CMK (cell line): ENCODE measurements at regions not wholly inside any gene's neighbourhood (a gene's known extent, or its start where the extent isn't known, plus 50 kb on each side); places are given as distances from the start of the nearest gene placed in this dataset.
"Not testable (repeated sequence)": the region's sequence is repeated elsewhere in the genome, so short reads cannot be mapped to it uniquely, and the experiment has no call there.

Experiments
- DNase-seq: peaks from one replicate; pipeline ENCODE4 v3.0.0-alpha.2; 2010; ENCODE audit warnings: low read depth

GRCh38 chr5:106698169-106698568 lies 972.6 kb downstream of the EFNA5 start:
- no peak for DNase-seq

DNA sequence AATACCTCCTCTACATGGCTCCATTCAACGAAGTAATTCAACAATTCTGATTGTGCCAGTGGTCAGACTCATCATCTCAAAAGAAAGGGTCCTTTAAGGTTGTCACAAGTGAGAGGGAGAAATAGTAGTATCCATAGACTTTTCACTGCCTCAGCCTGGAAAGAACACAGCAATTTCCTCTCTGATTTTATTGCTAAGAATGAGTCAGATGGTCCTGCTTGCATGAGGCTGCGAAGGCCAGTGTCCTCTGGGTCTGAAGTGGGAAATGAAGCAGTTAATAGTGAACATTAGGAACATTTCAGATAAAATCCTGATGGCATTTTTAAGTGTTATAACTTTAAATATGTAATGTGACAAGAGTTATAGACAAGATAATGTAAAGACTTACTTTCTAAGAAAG lies 979.0 kb downstream of the EFNA5 start:
- no peak for DNase-seq

DNA sequence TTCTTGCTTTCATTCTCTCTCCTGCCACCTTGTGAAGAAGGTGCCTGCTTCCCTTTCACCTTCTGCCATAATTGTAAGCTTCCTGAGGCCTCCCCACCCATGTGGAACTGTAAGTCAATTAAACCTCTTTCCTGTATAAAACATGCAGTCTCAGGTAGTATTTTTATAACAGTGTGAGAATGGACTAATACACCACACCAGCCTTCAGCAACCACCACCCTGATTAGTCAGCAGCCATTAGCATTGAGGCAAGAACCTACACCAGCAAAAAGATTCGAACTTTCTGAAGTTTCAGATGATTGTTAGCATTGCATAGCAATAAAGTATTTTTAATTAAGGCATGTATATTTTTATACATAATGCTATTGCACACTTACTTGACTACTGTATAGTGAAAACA lies 980.2 kb downstream of the EFNA5 start:
- no peak for DNase-seq

- DNase-seq, result no peak
Observed at GRCh38 chr5:106680330-106680729, 990.4 kb downstream of the EFNA5 start.

- DNase-seq, result no peak
Observed at GRCh38 chr5:106677057-106677456, 993.7 kb downstream of the EFNA5 start.

- no peak for DNase-seq
Observed at GRCh38 chr5:106675687-106676086, 995.0 kb downstream of the EFNA5 start.

DNA sequence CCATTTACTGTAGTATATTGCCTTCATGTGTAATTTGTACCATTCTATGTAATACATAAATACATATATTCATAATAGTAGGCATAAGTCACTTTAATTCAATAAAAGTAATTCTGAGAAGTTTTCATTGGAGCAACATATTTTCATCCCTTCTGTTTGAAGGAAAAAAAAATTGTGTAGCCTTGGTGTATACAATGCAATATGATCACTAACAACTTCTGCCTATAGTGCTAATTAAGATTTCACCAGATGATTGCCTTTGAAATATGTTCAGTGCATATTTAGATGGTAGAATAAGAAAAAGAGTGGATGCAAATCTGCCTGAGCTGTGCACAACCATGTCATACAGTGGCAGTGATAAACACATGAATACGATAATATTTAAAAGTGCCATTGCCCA lies 996.8 kb downstream of the EFNA5 start:
- no peak for DNase-seq

- DNase-seq, result no peak
Observed at GRCh38 chr5:106661866-106662265, 1008.9 kb downstream of the EFNA5 start.

GRCh38 chr5:106660681-106661080 lies 1010.1 kb downstream of the EFNA5 start:
- no peak for DNase-seq

DNA sequence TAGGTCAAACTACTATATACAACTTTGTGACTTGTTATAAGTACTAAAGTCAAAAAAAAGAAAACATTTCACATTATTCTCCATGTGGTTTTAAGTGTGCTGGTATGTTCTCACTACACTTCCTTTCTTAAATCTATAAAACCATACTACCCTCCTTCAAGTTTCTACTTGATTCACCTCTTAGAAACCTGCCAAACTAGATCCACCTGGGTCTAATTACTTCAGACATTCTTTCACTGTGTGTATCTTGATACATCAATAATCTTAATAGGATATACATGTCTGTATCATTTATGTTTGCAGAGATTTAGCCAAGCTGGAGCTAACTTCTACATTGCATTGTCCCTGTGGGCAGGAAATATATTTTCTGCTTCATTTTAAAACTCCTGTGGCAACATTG lies 1012.6 kb downstream of the EFNA5 start:
- no peak for DNase-seq

DNA sequence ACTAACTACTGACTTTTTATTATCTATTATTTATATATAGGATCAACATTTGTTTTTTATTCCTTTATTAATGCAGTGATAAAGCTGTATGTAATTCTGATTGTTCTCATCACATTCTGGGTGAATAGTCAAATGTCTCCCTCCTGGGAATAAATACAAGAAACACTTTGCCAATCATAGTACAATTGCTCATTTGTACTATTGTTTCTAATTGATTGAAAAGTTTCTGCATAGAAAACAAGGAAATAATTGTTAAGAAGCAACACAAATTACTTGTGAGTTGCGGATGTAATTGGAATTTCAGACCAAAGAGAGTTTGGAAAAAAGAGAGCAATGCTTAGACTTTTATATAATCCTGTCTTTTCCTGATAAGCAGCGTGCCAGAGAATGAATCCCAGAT lies 1013.9 kb downstream of the EFNA5 start:
- DNase-seq, result no peak

DNA sequence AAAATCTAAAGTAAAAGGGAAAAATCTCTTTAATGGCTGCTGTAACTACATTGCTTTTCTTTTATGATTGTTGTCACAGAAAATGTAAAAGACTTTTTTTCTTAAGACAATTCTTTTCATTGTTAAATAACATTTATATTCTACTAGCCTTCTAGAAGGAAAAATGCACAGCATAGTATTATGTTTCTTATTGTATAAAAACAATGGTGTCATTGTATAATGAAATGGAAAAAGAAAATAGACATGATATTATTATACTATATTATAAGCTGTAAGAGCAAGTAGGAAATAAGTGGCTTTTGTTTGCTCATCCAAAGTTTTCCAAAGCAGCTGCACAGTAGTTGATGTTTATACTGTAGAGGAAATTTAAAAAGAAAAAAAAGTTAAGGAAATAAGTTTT lies 1021.7 kb downstream of the EFNA5 start:
- no peak for DNase-seq

- DNase-seq, result no peak
Observed at GRCh38 chr5:106648401-106648800, 1022.3 kb downstream of the EFNA5 start.

DNA sequence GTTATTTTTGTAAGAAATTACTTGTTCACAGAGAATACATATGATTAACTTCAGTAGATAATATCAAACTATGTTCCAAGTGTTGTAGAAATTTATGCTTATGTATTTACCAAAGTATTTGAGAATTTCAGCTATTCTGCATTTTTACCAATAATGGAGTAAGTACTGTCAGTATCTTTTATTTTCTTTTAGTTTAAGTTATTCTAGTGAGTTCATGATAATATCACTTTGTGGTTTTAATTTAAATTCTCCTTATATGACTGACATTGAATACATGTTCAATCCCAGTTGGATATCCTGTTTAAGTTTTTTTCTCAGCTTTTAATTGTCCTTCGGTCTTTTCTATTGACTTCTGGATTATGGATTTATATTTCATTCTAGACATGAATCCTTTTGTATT lies 1024.6 kb downstream of the EFNA5 start:
- DNase-seq, result no peak

GRCh38 chr5:106640511-106640910 lies 1030.2 kb downstream of the EFNA5 start:
- no peak for DNase-seq

GRCh38 chr5:106639488-106639887 lies 1031.2 kb downstream of the EFNA5 start:
- no peak for DNase-seq

- no peak for DNase-seq
Observed at GRCh38 chr5:106637275-106637674, 1033.5 kb downstream of the EFNA5 start.

GRCh38 chr5:106634375-106634774 lies 1036.4 kb downstream of the EFNA5 start:
- DNase-seq, result no peak

GRCh38 chr5:106633825-106634224 lies 1036.9 kb downstream of the EFNA5 start:
- no peak for DNase-seq

- not testable (repeated sequence) for DNase-seq
Observed at GRCh38 chr5:106628456-106628855, 1042.3 kb downstream of the EFNA5 start.

DNA sequence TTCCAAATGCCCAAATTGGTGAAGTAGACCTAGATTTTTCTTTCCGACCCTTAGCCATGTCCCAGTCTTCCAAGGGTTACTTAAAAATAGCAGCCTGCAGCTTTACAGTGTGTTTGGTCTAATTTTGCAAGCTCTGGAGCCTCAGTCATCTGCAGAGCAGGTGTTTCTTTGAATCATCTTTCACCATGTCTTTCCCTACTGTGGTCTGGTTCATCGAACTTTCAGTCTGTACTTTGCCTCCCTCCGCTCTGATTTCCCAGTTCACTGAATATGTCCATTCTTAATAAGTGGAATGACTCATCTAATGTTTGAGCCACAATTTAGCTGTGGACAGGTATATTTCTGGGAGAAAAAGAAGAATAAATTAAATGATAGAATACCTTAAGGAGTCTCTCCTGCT lies 1060.7 kb downstream of the EFNA5 start:
- DNase-seq, result no peak

GRCh38 chr5:106601620-106602019 lies 1069.1 kb downstream of the EFNA5 start:
- DNase-seq, result no peak

DNA sequence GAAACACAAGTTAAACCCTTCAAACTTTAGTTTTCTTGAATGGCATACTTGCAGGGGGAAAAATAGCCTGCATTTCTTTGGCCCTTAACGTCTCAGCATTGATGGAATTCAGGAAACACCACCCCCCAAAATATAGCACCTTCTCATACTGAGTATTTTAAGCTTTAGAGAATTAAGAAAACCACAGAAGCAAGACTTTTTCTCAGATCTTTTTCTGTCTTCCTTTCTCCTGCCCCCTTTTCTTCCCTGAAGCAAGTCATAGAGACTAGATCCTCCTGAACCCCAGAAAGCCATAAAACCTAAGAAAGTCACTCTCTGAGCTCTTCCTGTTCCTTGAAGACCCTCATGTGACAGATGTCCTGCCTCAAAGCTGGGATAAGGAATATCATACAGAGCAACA lies 1069.9 kb downstream of the EFNA5 start:
- no peak for DNase-seq

DNA sequence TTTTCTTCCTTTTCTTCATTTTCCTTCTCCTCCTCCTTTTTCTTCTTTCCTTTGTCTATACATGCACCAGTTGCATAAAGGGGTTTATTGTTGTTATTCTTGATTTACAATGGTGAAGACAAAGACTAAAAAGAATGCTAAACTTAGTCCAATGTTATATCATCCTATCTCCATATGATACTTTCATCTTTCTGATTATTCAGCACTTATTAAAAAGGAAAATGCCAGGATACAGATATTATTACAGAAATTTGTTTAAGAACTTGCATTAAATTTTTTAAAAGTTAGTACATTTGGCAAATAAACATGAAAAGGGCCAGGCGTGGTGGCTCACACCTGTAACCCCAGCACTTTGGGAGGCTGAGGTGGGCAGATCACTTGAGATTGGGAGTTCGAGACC lies 1074.9 kb downstream of the EFNA5 start:
- DNase-seq, result no peak

DNA sequence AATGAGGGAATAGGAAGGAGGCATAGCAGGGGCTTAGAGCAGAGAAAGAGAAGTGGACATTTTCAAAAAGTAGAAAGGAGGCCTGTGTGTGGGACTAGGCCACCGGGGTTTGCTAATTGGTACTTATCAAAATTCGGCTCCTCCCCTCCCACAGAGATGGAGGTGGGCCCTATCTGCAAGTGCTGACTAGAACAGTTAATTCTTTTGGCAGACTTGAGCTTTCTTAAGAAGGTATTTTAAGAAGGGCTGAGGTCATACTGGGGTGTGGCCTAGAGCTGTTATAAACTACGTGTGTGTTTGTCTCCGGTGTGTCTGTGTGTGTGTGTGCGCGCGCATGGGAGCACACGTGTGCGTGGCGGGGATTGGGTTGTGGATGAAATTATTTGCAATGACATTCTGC lies 1086.5 kb downstream of the EFNA5 start:
- DNase-seq, result no peak
